GM18868 (cell line): ENCODE measurements at regions not wholly inside any gene's neighbourhood (a gene's known extent, or its start where the extent isn't known, plus 50 kb on each side); places are given as distances from the start of the nearest gene placed in this dataset.
"Not testable (repeated sequence)": the region's sequence is repeated elsewhere in the genome, so short reads cannot be mapped to it uniquely, and the experiment has no call there.

ENCODE experiments used
- ATAC-seq: cut with Tn5 transposase; IDR thresholded peaks from one replicate; pipeline ENCODE4 v1.9.1; 2021; ENCODE audit warnings: mild to moderate bottlenecking, moderate library complexity; ENCODE audit not compliant: unreplicated experiment

- ATAC-seq = no peak
Measured at GRCh38 chr2:241956521-241957110, 87.1 kb downstream of the RTP5 start.

DNA sequence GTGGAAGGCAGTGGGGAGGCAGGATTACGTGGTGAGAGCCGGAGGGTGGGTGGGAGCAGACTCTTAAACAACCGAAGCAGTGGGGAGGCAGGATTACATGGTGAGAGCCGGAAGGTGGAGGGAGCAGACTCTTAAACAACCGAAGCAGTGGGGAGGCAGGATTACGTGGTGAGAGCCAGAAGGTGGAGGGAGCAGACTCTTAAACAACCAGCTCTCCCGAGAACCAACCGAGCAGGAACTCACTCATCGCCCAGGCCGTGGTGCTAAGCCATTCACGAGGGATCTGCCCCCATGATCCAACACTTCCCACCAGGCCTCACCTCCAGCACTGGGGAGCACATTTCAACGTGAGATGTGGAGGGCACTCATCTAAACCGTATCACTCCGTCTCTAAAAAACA lies 87.7 kb downstream of the RTP5 start:
- no peak for ATAC-seq

- ATAC-seq = no peak
Measured at GRCh38 chr2:241958818-241959545, 89.5 kb downstream of the RTP5 start.

GRCh38 chr2:241959751-241960269 lies 90.3 kb downstream of the RTP5 start:
- ATAC-seq = no peak

- ATAC-seq = no peak
Measured at GRCh38 chr2:241961454-241961853, 91.9 kb downstream of the RTP5 start.

- no peak for ATAC-seq
Measured at GRCh38 chr2:241964133-241964532, 94.6 kb downstream of the RTP5 start.

DNA sequence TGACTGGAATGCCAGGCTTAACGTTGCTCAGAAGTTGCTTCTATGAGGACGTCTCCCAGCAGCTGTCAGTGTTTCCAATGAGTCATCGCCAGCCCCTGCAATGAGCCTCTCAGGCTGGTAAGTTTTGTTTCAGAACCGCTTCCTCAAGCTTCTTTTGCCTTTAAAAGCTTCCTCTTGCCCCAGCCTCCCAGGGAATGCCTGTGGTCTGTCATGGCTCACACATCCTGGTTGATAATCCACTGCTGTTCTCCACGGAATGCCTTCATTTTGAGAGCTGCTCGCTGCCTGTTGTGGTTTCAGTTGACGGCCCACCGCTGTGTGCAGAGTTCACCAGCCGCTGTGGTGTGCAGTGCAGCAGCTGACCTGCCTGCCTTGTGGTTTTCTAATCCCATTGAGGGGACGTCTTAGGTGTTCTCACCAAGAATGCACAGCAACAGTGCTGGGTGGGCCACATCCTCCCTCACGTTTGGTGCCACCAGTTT lies 96.4 kb downstream of the RTP5 start:
- ATAC-seq = peak; percentile 84

DNA sequence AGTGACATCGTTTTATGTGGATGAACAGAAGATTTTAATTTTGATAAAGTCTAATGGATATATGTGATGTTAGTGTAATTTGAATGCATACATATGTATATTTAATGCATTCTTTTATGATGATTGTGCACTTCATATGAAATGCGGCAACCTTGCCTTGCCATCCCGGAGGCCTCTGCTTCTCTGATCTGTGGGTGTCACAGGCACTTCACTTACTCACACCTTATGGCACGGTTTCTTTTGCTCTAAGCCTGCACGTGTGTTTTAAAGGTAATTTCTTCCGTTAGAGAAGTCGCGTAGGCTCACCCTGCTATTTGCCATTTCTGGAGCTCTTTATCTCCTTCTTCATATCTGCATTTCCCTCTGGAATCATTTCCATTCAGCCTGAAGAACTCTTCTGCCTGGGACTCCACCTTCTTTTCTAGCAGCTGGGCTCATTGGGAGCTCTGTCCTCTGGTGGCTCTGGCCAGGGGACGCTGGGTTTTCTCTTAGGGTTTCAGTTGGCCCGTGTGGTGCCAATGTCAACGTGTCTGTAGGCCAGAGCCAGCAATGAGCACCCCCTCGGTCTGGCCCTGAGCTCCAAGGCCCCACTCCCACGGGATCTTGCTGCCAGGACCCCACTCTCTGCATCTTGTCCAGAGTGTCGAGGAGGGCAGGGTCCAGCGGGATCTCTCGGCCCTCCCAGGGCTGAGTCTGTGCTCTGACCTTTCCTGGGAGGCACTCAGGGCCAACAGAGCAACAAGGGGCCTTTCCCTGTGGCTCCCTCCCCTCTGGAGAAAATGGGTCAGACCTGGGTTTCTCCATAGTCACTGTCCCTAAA lies 97.3 kb downstream of the RTP5 start:
- ATAC-seq = no peak

GRCh38 chr2:241967467-241968144 lies 98.1 kb downstream of the RTP5 start:
- no peak for ATAC-seq

DNA sequence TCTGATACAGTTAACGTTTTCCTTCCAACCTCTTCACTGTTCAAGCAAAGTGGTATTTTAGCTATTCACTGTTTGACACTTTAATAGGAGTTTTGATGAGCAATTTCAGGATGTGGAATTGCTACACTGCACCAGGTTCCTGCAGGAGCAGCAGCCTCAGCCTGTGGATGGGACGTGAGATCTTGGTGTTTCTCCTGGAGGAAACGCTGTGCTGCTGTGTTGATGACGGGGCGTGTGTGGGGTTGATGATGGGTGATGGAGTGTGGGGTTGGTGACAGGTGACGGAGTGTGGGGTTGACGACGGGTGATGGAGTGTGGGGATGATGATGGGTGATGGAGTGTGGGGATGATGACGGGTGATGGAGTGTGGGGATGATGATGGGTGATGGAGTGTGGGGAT lies 98.9 kb downstream of the RTP5 start:
- no peak for ATAC-seq

GRCh38 chr2:241969182-241969581 lies 99.7 kb downstream of the RTP5 start:
- not testable (repeated sequence) for ATAC-seq

- ATAC-seq = no peak
Measured at GRCh38 chr2:241970716-241971115, 101.2 kb downstream of the RTP5 start.

DNA sequence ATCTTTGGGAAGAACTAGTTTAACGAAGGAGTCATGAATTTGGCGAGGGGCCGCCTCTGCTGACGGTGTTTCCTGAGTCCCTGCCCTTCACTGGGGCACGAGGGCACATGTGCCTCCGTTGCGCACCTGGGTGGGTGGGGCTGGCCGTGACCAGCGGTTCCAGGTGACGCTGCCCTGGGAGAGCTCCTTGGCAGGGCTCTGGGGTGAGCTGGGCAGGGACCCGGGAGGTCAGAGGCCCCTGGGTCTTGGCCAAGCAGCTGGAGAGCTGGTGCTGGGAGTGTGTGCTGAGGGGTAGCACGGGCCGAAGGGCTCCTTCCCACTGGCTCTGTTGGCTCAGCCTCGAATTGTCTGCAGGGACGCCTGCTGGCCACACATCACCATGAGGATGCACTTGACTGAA lies 104.6 kb downstream of the RTP5 start:
- ATAC-seq = no peak

- ATAC-seq = no peak
Measured at GRCh38 chr2:241974851-241975592, 105.5 kb downstream of the RTP5 start.

DNA sequence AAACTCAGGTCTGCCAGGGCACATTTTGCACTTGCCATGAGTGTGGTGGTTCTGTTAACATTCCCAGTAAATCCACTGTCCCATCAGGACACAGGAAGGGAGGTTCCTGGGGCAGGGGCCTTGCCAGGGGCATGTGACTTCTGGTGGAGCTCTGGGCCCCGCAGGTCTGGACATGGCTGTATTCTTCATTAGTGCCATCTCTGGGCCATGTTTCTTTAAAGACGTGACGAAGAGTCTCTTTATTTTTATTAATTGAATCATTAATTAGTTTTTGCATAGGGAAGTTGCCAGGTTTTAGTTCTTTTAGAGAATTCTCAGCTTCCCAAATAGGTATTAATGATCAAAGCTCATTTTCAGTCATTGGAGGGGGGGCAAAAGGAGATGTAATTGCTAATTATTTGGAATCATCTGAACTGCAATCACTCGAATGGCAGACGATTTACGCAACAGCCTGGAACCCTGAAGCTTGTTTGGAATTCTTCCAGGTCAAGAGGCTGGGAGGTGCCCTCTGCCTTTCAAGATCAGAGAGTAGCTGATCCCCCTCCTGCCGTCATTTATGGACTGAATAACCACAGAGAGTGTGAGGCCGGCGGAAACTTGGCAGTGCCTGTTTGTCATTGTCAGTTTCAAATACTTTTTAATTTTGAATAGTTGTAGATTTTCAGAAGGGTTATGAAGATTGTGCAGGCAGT lies 106.2 kb downstream of the RTP5 start:
- no peak for ATAC-seq

DNA sequence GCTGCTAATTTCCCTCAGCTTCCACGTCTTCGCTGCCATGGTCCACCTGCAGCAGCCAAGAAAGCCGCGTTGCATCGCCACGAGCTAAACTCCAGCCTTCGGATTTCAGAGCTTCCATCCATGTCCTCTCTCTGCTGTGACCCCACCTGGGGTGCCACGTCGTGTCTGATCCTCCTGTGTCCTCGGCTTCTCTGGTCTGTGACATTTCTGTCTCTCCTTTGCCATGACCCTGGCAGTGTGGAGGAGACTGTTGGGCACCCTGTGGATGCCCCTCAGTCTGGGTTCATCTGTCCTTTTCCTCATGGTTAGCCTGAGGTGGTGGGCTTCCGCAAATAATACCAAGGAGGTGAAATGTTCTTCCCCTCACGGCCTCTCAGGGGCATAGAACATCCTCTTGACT lies 106.8 kb downstream of the RTP5 start:
- no peak for ATAC-seq

DNA sequence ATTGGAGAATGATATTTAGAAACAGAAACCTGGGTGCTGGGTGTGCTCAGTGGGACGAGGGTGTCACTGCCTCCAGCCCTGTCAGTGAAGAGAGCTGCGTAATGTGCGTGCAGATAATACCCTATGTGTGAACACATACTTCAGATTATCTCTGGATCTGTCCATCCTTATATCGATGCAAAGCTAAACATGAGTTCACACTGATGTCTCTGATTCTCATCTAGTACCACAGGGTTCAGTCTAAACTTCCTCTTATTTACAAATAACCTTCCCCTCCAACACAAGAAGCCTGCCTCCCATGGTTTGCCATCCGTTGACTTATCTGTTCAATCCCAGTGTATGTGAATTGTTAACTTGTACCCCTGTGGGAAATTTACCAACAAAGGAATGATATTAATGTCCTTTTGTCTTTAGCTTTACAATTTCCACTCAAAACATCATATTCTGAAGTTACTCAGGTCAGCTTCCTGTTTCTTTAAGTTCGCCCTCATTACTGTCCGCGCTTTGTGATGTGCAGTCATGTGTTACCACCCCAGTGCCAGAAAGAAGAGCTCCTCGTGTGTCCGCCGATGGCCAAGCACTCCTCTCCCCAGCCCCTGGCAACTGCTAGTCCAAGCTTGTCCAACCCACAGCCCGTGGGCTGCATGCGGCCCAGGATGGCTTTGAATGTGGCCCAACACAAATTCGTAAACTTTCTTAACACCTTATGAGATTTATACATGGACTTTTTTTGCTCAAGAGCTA lies 108.2 kb downstream of the RTP5 start:
- ATAC-seq = no peak

- no peak for ATAC-seq
Measured at GRCh38 chr2:241978670-241979069, 109.1 kb downstream of the RTP5 start.

- no peak for ATAC-seq
Measured at GRCh38 chr2:241980193-241980592, 110.7 kb downstream of the RTP5 start.
